CD4-positive, alpha-beta T cell treated with Interleukin-6 for 4 hours (primary cell): ENCODE measurements at regions not wholly inside any gene's neighbourhood (a gene's known extent, or its start where the extent isn't known, plus 50 kb on each side); places are given as distances from the start of the nearest gene placed in this dataset.
"Not testable (repeated sequence)": the region's sequence is repeated elsewhere in the genome, so short reads cannot be mapped to it uniquely, and the experiment has no call there.

Experiments
- DNase-seq: peaks from one replicate; pipeline ENCODE4 v3.0.0-alpha.2; 2020; ENCODE audit warnings: mixed read lengths

GRCh38 chr6:113004470-113005270 is 657.5 kb downstream of the RFPL4B start:
- DNase-seq = no peak

DNA sequence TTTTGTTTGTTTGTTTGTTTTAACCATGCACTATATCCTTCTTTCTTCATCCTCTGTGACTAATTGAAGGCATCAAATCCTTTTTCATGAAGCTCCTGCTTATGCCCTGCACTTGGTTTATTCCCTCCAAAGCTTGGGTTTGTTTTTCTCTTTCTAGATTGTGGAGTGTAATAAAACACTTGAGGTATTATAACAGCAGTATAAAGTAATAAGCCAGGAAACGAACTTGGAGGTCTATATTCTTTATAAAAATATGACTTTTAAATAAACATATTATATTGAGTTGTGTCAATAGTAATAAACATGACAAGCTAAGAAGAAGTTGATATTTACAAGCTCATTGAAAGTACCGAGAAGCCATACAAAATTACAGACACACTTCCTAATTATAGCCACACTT is 659.4 kb downstream of the RFPL4B start:
- DNase-seq = no peak

DNA sequence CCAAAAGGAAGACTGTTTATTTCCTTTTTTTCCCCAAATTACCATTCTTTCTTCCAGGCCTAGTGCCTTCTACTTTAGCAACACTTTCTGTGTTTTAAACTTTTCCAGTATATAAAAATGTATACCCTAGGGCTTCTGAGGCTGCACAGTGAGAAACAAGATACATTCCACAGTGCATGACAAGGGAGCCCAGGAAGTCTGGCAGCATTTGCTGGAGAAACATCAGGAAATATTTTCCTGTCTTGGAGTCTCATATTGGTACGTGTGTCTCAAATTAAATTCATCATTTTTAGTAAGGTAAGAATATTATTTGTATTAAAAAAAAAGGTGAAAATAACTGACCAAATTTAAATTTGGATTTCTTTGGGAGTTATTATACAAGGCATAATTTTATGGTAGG is 662.6 kb downstream of the RFPL4B start:
- no peak for DNase-seq

- DNase-seq = no peak
Observed at GRCh38 chr6:113010196-113010989, 663.3 kb downstream of the RFPL4B start.

- DNase-seq = no peak
Observed at GRCh38 chr6:113011389-113011788, 664.3 kb downstream of the RFPL4B start.

DNA sequence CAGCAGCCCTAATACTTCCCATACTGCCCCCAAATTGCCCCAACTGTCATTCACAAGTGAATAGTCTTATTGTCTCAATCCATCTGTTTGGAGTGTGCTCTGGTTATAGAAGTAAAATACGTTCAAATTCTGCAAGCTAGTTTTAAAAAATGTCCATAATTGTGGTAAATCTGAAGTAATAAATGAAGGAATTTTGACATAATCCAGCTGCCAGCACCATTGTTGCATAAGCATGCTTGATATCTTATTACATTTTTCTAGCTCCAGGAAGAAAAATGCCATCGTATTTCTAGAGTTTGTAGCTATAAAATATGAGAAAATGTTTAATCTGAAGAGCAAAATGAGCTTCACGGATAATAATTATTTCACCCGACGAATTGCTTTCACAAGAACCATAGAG is 664.7 kb downstream of the RFPL4B start:
- DNase-seq = no peak

- DNase-seq = no peak
Observed at GRCh38 chr6:113015249-113015648, 668.1 kb downstream of the RFPL4B start.

DNA sequence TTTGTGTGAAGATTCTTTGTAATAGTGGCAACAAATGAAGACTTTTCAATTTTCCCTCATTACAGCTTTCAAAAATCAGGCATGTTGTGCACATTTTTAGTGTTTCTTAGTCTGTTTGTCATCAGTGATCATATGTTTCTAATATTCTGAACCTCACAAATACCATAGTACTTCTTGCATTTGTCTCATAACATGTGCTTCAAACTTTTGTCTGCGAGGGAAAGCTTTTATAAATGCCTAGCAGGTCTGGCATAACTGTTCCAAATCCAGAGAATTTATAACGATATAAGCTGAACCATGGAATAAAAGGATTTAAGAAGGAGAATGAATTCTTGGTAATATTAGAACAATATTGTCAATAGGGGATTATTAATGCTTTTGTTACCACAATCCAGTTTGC is 670.2 kb downstream of the RFPL4B start:
- DNase-seq = no peak

GRCh38 chr6:113018351-113019151 is 671.4 kb downstream of the RFPL4B start:
- no peak for DNase-seq

DNA sequence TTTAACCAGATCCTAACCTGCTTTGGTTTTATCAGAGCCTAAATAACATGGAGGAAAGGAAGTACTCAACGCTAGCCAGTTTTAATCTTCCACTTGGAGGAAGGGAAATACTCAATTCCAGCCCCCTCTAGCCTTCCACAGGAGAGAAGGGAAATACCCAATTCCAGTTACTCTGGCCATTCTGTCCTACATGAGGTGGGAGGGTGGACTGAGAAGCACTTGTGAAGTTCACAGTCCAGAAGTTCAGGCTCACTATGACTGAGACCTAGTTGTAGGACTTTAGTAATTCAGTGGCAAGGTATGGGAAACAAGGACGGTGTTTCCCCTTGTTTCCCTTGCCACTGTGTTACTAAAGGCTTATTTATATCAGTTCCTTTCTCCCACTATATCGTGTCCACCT is 672.0 kb downstream of the RFPL4B start:
- no peak for DNase-seq

DNA sequence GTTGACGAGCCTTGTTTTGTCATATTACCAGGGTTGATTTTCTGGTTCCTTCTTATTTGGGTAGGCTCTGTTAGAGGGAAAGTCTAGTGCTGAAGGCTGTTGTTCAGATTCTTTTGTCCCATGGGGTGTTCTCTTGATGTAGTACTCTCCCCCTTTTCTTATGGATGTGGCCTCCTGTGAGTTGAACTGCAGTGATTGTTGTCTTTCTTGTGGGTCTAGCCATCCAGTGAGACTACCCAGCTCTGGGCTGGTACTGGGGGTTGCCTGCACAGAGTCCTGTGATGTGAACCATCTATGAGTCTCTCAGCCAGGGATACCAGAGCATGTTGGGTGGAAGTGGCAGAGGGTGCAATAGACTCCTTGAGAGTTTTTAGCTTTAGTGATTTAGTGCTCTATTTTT is 680.6 kb downstream of the RFPL4B start:
- DNase-seq = no peak

GRCh38 chr6:113029161-113029560 is 682.0 kb downstream of the RFPL4B start:
- not testable (repeated sequence) for DNase-seq

- DNase-seq = no peak
Observed at GRCh38 chr6:113031591-113032238, 684.6 kb downstream of the RFPL4B start.

DNA sequence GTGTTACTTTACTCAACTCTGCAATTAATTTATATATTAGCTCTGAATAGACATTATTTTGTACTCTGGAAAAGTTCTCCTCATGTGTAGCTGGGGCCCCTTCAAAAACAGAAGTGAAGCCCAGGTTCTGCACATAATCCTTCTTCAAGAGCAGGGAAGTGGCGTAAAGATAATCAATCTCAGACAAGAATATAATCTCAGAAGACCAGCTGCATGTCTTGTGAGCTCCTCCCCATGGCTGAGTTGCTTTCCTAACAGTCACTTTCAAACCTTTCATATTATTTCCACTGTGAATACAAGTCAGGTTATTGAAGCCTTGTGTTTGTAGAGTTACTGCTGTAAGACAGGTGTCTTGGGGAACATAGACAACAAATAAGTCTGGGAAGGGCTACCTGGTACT is 691.9 kb downstream of the RFPL4B start:
- DNase-seq = no peak

GRCh38 chr6:113047148-113047547 is 700.0 kb downstream of the RFPL4B start:
- DNase-seq = no peak

DNA sequence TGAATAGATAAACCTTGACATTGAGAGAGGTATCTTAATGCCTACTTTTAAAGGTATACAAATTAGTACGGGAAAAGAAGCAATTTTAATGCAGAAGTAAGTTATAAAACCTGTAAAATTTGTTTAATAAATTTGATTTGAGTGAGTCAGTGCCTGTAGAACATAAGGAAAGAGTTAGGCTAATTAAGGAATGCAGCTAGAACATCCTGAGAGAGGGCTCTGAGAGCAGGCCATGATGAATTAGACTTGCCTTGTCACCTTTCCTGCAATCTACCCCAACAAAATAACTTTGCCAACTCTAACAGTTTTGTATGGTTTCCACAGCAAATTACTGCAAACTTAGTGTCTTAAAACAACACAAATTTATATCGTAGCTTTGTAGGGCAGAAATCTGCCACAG is 700.8 kb downstream of the RFPL4B start:
- DNase-seq = no peak

DNA sequence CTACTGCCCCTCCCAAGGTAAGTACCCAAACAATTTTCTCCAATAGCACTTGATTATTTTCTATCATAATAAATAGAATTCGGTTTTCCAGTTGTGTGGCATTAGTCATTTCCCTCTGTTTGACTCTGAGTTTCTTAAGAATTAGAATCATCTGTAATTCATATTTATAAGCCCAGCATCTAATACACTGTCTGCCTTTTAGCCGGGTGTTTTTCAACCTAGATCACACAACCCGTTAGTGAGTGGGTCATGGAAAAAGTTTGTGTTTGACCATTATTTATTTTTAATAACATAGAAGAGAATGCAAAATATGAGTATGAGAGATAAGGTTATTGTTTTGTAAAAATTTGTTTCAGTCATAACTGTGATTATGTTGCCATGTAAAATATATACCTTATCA is 701.6 kb downstream of the RFPL4B start:
- DNase-seq = no peak

DNA sequence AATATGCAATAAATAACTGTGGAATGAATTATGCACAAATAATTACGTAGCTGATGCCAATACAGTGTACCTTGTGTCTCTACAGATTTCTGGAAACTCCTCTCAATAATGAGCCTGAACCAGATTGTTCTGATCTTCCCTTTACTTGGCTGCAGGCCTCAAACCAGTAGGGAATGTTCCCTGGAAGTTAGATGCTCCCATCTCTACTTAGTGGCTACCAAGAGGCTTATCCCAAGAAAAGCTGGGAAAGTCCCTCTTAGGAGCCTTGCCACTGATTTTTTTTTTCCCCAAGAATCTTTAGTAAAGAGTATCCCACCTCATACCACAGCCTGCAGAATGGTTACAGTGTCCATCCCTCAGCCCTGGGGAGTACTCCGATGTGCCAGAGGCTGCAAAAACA is 702.1 kb downstream of the RFPL4B start:
- DNase-seq = no peak

DNA sequence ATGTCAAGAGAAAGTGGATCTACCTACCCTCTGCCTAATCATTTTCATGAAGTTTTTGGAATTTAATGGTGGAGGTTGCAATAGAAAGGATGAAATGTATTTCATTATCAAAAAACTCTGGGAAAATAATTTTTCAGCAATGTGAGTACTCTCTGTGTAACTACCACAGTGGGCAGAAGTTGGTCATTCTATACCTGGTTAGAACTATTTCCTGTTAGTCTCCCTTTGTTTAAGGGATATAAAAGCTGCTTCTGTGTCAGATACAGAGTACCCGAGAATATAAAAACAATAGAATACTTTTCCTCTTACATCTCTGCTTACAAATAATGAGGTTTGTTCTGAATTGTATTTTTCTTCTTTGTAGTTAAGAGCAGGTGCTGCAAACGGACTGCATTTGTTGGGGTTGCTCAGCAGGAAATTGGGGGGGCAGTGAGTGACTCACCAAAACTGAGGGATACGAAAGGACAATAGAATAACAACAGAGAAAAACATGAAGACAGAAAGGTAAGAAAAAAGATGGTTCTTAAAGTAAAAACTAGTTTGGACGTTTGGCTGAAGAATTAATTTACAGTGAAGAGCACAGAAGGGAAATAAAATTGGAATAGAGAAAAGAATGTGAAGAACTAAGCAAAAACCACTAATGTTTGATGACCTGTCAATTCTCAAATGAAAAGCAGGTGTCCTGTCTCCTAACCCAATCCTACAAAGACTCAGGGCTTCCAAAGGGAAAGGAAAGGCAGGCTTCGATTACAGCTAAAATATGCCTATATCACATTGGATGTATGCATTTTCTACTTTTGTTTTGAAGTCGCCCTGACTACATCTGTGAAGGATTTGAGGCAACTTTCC is 703.1 kb downstream of the RFPL4B start:
- no peak for DNase-seq

DNA sequence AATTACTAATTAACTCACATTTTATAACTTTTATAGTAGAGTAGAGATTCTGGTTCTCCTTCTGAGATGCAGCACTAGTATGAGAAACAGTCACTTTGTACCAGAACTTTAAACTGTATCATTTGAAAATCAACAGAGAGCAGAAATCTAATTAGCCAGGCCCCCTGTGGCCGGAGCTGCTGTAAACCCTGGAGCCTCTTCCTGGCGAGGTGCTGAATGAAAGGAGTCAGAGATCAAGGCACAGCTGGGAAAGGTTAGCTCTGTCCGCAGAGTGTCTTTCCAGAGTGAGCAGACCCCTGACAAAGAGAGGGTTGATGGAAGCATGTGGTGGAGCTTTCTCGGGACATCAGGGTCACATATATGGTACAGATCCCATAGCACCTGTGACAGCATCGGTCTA is 703.8 kb downstream of the RFPL4B start:
- DNase-seq = no peak

GRCh38 chr6:113052506-113052905 is 705.4 kb downstream of the RFPL4B start:
- no peak for DNase-seq

- no peak for DNase-seq
Observed at GRCh38 chr6:113055061-113055460, 707.9 kb downstream of the RFPL4B start.
